ENCODE measurements at regions not wholly inside any gene's neighbourhood (a gene's known extent, or its start where the extent isn't known, plus 50 kb on each side); places are given as distances from the start of the nearest gene placed in this dataset.
"Not testable (repeated sequence)": the region's sequence is repeated elsewhere in the genome, so short reads cannot be mapped to it uniquely, and the experiment has no call there.

DNA sequence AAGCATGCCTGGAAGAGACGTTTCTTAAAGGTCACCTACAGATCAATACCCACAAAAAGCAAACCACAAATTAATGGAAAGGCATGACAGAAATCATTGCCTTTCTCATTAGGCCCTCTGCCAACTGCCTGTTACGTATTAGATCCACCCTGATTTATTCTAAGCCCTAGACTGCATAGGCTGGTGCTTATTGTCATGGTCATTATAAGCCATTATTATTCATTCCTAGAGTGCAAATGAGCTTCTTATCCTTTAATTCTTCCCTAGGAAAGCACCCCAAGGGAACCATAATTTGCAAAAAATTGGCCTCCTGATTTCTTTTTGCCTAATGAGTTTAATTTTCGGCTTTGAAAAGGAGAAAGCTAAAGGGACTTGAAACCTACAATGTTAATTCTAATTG is 184.2 kb upstream of the GPRIN3 start:
- no peak for DNase-seq

DNA sequence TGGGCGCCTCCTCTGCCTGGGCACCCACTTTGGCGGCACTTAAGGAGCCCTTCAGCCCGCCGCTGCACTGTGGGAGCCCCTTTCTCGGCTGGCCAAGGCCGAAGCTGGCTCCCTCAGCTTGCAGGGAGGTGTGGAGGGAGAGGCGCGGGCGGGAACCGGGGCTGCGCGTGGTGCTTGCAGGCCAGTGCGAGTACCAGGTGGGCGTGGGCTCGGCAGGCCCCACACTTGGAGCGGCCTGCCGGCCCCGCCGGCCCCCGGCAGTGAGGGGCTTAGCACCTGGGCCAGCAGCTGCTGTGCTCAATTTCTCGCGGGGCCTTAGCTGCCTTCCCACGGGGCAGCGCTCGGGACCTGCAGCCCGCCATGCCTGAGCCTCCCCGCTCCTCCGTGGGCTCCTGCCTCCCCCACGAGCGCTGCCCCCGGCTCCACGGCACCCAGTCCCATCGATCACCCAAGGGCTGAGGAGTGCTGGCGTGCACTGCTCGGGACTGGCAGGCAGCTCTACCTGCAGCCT is 182.4 kb upstream of the GPRIN3 start:
- not testable (repeated sequence) for DNase-seq

- no peak for DNase-seq
Observed at GRCh38 chr4:89489338-89489771, 181.8 kb upstream of the GPRIN3 start.

- DNase-seq: no peak
Observed at GRCh38 chr4:89488736-89489135, 181.1 kb upstream of the GPRIN3 start.

DNA sequence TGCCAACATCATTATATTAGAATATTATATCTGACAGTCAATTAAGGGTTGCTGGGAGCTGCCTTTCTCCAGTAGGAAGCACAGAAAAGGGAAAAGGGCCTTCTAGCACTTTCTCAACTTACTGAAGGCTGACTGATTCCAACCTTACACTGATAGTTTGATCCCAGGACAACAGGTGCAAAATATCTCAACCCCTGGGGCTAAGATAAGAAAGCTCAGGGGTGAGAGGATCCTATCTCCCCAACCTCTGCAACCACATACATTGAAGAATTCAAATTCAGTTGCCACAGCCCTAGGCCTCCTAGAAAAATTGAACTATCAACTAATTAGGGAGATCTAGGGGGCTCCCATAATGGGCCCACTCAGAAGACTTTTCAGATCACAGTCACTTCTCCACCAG is 179.1 kb upstream of the GPRIN3 start:
- no peak for DNase-seq

DNA sequence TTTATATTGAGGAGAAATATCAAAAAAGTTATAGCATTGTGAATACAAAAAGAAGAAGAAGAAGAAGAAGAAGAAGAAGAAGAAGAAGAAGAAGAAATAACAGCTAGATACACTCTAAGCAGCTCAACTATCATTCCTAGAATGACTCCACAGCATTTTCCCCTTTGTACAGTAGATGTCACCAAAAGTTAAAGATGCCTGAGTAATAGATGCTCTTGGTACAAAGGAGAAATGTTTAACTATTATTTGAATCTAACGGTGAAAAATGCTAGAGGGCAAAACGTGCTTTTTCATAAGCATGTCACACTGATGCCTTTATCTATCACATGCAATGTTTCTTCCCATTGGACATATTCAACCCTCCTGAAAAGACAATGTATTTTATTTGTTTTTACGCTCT is 178.4 kb upstream of the GPRIN3 start:
- DNase-seq: peak; percentile 28

DNA sequence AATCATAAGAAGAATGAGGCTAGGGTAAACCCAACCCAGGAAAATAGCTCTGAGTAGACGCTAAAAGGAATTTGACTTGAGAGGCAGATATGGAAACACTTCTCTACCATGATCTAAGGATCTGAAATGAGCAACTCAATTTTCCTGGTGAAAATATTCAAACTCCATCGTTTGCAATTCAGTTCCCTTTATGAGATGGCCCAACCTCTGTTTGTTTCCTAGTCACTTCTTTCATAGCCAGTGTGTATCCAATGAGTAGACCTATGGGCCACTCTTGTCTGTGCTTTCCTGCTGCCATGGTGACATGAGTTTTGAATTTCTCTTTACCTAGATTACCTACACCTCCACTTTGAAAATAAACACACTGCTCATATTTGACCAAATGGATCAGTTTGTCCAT is 176.2 kb upstream of the GPRIN3 start:
- DNase-seq: no peak

DNA sequence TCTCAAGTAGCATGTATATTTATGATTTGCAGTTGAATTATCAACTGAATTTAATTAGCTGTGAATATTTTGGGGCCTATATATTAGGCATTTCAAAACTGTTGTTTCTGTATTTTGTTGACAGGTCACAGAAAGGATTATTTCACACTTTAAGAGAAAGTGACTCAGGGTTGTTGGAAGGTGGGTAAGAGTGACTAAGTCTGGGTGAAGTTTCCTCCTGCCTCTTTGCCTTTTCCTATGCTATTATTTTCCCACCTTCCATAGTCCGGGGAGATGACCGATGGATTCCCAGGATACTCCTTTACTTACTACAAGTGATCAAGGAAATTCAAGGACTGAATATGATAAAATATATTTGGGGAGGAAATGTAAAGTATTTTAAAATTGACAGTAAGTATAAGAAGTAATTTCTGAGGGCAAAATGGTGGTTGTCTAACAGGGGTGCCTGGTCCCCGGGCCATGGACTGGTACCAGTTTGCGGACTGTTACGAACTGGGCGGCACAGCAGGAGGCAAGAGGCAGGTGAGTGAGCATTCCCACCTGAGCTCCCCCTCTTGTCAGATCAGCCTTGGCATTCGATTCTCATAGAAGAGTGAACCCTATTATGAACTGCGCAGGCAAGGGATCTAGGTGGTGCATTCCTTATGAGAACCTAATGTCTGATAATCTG is 175.5 kb upstream of the GPRIN3 start:
- no peak for DNase-seq

DNA sequence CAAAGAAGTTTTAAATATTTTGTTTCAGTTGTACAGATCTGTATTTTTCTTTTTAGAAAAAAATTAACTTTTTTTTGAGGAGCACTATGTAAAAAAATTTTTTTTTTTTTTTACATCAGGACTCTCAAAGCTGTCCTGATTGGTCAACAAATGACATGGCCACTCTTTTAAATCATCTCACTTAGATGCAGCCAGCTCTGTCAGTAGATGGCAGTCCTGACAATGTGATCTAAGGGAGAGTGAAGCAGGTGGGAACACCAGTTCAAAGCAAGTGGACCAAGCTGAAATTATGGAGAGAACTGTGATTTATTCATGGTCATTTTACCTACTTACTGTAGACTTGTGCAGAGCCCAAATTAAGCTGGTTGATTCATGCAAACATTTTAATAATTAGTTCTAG is 174.7 kb upstream of the GPRIN3 start:
- peak; percentile 32 for DNase-seq

- peak; percentile 94 for DNase-seq
Observed at GRCh38 chr4:89469930-89470375, 162.4 kb upstream of the GPRIN3 start.

DNA sequence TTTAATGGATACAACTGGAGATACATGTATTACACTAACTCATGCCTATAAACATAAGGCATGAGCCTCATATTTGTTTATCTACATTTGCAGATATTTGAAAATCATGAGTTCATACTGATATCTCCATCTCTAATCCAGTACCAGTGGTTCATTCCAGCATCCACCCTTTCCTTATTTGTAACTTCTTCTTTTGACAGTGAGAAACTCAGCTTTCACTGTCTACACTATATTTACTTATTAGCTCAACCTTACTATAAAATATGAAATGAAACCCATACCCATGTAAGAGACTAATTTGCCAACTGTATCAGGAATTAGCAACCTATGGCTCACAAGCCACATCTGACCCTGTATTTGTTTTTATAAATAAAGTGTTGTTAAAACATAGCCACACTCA is 161.9 kb upstream of the GPRIN3 start:
- no peak for DNase-seq

DNA sequence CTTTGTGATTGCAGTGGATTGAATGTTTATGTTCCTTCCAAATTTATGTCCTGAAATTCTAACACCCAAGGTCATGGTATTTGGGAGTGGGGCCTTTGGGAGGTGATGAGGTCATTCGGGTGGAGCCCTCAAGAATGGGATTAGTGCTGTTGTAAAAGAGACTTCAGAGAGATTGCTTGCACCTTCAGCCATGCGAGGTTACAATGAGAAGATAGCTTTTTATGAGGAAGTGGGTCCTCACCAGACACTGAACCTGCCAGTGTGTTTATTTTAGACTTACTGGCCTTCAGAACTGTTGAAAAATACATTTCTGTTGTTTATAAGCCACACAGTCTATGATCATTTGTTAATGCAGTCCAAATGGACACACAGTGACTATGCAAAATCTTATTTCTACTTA is 161.0 kb upstream of the GPRIN3 start:
- no peak for DNase-seq

DNA sequence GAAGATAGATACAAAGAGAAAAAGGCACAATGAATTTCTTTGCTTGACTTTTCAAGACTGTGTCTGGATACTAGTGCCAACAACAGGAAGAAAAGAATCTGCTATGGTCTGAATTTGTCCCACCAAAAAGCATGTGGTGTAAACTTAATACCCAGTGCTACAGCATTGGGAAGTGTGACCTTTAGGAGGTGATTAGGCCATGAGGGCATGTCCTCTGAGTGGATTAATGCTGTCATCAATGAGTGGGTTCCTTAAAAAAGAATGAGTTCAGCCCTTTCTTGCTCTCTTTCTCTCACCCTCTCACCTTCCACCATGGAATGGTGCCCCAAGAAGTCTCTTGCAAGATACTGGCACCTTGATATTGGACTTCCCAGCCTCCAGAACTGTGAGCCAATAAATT is 155.7 kb upstream of the GPRIN3 start:
- DNase-seq: no peak

- no peak for DNase-seq
Observed at GRCh38 chr4:89447543-89447942, 139.9 kb upstream of the GPRIN3 start.

DNA sequence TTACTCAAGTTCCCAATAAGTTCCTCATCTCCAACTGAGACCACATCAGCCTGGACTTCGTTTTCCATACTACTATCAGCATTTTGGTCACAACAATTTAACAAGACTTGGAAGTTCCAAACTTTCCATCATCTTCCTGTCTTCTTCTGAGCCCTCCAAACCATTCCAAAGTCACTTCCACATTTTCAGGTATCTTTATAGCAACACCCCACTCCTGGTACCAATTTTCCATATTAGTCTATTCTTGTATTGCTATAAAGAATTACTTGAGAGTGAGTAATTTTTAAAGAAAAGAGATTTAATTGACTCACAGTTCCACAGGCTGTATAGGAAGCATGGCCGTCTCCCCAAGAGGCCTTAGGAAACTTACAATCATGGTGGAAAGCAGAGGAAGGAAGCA is 138.6 kb upstream of the GPRIN3 start:
- no peak for DNase-seq

DNA sequence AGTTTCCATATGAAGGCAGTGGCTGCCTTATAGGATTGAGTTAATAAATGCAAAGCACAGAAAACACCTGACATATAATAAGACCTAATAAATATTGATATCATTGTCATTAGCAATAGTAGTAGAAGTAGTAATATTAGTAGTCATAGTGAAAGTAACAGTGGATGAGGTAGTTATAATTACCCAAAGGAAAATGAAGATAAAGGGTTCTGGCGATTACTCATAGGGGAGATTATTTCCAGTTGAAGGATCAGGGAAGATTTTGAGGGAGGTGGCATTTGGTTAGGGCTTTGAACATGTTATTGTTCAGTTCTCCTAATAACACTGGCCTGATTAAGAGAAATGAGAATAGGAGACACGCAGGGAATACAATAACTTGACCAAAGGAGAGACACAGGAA is 131.9 kb upstream of the GPRIN3 start:
- DNase-seq: no peak

- peak; percentile 31 for DNase-seq
Observed at GRCh38 chr4:89438102-89438831, 130.7 kb upstream of the GPRIN3 start.

GRCh38 chr4:89434364-89434988 is 126.9 kb upstream of the GPRIN3 start:
- peak; percentile 24 for DNase-seq

DNA sequence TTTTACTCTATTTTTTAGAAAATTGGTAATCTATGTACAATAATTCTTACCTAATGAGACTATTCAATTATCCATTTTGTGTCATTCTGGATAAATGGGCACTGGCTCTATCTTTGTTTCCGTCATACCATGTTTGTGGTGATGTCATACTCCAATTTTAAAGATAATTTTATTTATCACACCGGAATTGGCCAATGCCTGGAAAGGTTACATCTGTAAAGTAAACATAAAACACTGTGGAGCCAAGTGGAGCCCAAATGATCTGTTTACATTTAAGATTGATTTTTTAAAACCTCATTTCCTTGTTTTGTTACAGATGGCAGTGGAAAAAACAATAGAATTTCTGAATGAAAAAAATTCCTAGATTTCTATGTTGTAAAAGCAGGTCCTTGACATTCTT is 120.2 kb upstream of the GPRIN3 start:
- DNase-seq: no peak

- no peak for DNase-seq
Observed at GRCh38 chr4:89425023-89425422, 117.4 kb upstream of the GPRIN3 start.

DNA sequence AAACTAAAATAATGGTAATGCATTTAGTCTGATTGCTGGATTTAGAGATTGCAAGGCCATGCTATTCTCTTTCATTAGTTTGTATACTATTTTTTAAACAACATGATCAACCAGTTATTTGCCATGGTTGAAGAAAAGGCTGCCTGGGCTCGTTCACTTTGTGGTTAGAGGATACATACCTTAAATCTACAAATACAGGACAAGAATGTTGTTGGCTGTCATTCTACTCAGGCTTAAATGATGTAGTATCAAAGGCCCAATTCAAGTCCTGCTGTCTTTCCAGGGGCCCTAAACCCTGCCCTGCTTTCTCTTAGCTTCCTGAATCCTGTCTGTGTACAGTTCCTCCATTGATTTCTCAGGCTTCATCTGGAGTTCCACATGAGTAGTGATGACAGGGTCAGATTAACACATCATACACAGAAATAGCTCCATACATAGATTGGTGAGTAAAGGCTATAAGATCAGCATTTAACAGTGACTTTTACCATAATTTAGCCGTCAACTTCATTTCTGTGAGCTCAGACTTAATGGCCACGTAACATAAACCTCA is 114.9 kb upstream of the GPRIN3 start:
- peak; percentile 7 for DNase-seq

DNA sequence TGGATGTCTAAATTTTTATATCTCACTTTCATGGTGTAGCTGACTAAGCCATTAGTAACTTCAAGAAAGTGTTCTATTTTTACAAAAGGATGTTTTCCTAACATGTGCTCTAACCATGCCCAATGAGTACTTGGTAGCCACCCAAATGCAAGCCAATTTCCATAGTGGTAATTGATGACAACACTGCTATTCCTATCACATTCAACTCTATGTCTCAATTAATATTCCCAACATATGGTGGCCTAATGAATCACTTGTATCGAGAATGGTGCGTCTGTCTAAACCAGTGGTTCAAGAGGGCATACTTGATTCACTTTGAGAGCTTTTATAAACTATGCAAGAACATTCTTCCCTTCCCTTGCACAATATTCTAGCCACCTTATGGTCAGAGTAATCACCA is 112.9 kb upstream of the GPRIN3 start:
- peak; percentile 6 for DNase-seq

GRCh38 chr4:89419111-89419695 is 111.6 kb upstream of the GPRIN3 start:
- DNase-seq: no peak

Measured in fibroblast of upper back skin (primary cell).